ENCODE measurements at regions not wholly inside any gene's neighbourhood (a gene's known extent, or its start where the extent isn't known, plus 50 kb on each side); places are given as distances from the start of the nearest gene placed in this dataset.

GRCh38 chr1:234753979-234754378 lies 144.0 kb upstream of the IRF2BP2 start:
- TF ChIP-seq CTCF (IDR thresholded peaks at IDR 0.05) = no peak
- H3K36me3 ChIP-seq = no peaks in the 10 kb centered on the region
- no peaks in the 10 kb centered on the region for H3K9me3 ChIP-seq
- ATAC-seq (no peak), DNase-seq (no peak)
- intact Hi-C loops (cut with DNase I) = no loop called here
- no peak overlapping the region for H3K27ac ChIP-seq
- H3K4me3 ChIP-seq = no peak overlapping the region
- H3K4me1 ChIP-seq = no peaks in the 10 kb centered on the region
- no peaks in the 10 kb centered on the region for H3K27me3 ChIP-seq (ENCODE audit: low read depth)

GRCh38 chr1:234752927-234753326 lies 142.9 kb upstream of the IRF2BP2 start:
- Histone ChIP-seq H3K4me1 (no peaks in the 10 kb centered on the region), H3K27me3 (ENCODE audit: low read depth) (no peaks in the 10 kb centered on the region), H3K9me3 (no peaks in the 10 kb centered on the region), H3K36me3 (no peaks in the 10 kb centered on the region), H3K4me3 (no peak overlapping the region), H3K27ac (no peak overlapping the region)
- DNase-seq (no peak), ATAC-seq (no peak)
- intact Hi-C loops (cut with DNase I) = no loop called here
- no peak for TF ChIP-seq CTCF (IDR thresholded peaks at IDR 0.05)

GRCh38 chr1:234751678-234752077 lies 141.7 kb upstream of the IRF2BP2 start:
- ATAC-seq = no peak
- intact Hi-C loops (cut with DNase I) = no loop called here
- no peaks in the 10 kb centered on the region for H3K9me3 ChIP-seq
- no peak for TF ChIP-seq CTCF (IDR thresholded peaks at IDR 0.05)
- no peak overlapping the region for H3K4me3 ChIP-seq
- H3K4me1 ChIP-seq = no peaks in the 10 kb centered on the region
- H3K27me3 ChIP-seq (ENCODE audit: low read depth) = no peaks in the 10 kb centered on the region
- no peak overlapping the region for H3K27ac ChIP-seq
- no peaks in the 10 kb centered on the region for H3K36me3 ChIP-seq
- DNase-seq = no peak

- Histone ChIP-seq H3K4me1 (no peaks in the 10 kb centered on the region), H3K36me3 (no peaks in the 10 kb centered on the region), H3K27me3 (ENCODE audit: low read depth) (no peaks in the 10 kb centered on the region), H3K4me3 (no peak overlapping the region), H3K27ac (no peak overlapping the region), H3K9me3 (no peaks in the 10 kb centered on the region)
- intact Hi-C loops (cut with DNase I) = no loop called here
- DNase-seq = no peak
- peak in 1 of 2 donors; percentile 24 for ATAC-seq
- no peak for TF ChIP-seq CTCF (IDR thresholded peaks at IDR 0.05)
Measured at GRCh38 chr1:234750922-234751627, 141.1 kb upstream of the IRF2BP2 start.

- intact Hi-C loops (cut with DNase I) = no loop called here
- Histone ChIP-seq H3K27ac (no peak overlapping the region), H3K4me1 (no peaks in the 10 kb centered on the region), H3K9me3 (no peaks in the 10 kb centered on the region), H3K4me3 (no peak overlapping the region), H3K36me3 (no peaks in the 10 kb centered on the region), H3K27me3 (ENCODE audit: low read depth) (no peaks in the 10 kb centered on the region)
- TF ChIP-seq CTCF (IDR thresholded peaks at IDR 0.05) = no peak
- ATAC-seq (no peak), DNase-seq (no peak)
Measured at GRCh38 chr1:234748713-234749112, 138.7 kb upstream of the IRF2BP2 start.
